IPS DF 6.9 (cell line): ENCODE measurements at regions not wholly inside any gene's neighbourhood (a gene's known extent, or its start where the extent isn't known, plus 50 kb on each side); places are given as distances from the start of the nearest gene placed in this dataset.

Experiments
- DNase-seq: peaks from one replicate; pipeline ENCODE4 v3.0.0-alpha.2; 2013; ENCODE audit warnings: low read depth, low spot score
- H3K27ac ChIP-seq: one replicate; pipeline ENCODE4 v1.5.1; 2013; ENCODE audit warnings: low read length, control low read depth
- H3K27me3 ChIP-seq: 2 replicates; pipeline ENCODE4 v1.6.1; 2013; ENCODE audit warnings: mild to moderate bottlenecking, low read length; ENCODE audit not compliant: control insufficient read depth, insufficient read depth
- H3K36me3 ChIP-seq: 2 replicates; pipeline ENCODE4 v1.6.1; 2013; ENCODE audit warnings: low read length; ENCODE audit not compliant: control insufficient read depth, insufficient read depth
- H3K4me1 ChIP-seq: 2 replicates; pipeline ENCODE4 v1.6.1; 2013; ENCODE audit warnings: low read length; ENCODE audit not compliant: control insufficient read depth, insufficient read depth
- H3K4me3 ChIP-seq: 2 replicates; pipeline ENCODE4 v1.5.1; 2013; ENCODE audit warnings: mild to moderate bottlenecking, low read length
- H3K9me3 ChIP-seq: 2 replicates; pipeline ENCODE4 v1.6.1; 2013; ENCODE audit warnings: low read length, inconsistent platforms; ENCODE audit not compliant: control insufficient read depth, insufficient read depth
- WGBS: extraction: QIAGEN DNeasy Blood & Tissue Kit; methylation state at CpG from one replicate; pipeline ENCODE4 v1.1.7; 2013; ENCODE audit warnings: mixed read lengths, missing lambda C conversion rate; ENCODE audit not compliant: insufficient read length, insufficient coverage; 5-methylcytosine and 5-hydroxymethylcytosine counted together

GRCh38 chr1:80211691-80212380 is 1205.3 kb upstream of the ADGRL4 start:
- no peak for DNase-seq
- Histone ChIP-seq H3K4me1 (no peaks in the 10 kb centered on the region), H3K27ac (no peak overlapping the region), H3K9me3 (no peaks in the 10 kb centered on the region), H3K27me3 (no peaks in the 10 kb centered on the region), H3K4me3 (no peak overlapping the region), H3K36me3 (no peaks in the 10 kb centered on the region)
- WGBS = no CpG with 5 or more reads among the region's 8 CpGs

- Histone ChIP-seq H3K36me3 (no peaks in the 10 kb centered on the region), H3K4me3 (no peak overlapping the region), H3K4me1 (no peaks in the 10 kb centered on the region), H3K9me3 (no peaks in the 10 kb centered on the region), H3K27me3 (no peaks in the 10 kb centered on the region), H3K27ac (no peak overlapping the region)
- no peak for DNase-seq
- WGBS = no CpG with 5 or more reads among the region's 4 CpGs
These were observed 1195.6 kb upstream of the ADGRL4 start for GRCh38 chr1:80202118-80202517.

GRCh38 chr1:80194221-80194620 is 1187.7 kb upstream of the ADGRL4 start:
- Histone ChIP-seq H3K36me3 (no peaks in the 10 kb centered on the region), H3K27me3 (no peaks in the 10 kb centered on the region), H3K4me1 (no peaks in the 10 kb centered on the region; the same call in 1 of the 2 replicates), H3K27ac (no peak overlapping the region), H3K4me3 (no peak overlapping the region), H3K9me3 (no peaks in the 10 kb centered on the region)
- no peak for DNase-seq
- no CpG with 5 or more reads among the region's 4 CpGs for WGBS

GRCh38 chr1:80181418-80181817 is 1174.9 kb upstream of the ADGRL4 start:
- Histone ChIP-seq H3K36me3 (no peaks in the 10 kb centered on the region), H3K9me3 (no peaks in the 10 kb centered on the region), H3K4me3 (no peak overlapping the region), H3K27me3 (no peaks in the 10 kb centered on the region), H3K4me1 (no peaks in the 10 kb centered on the region), H3K27ac (no peak overlapping the region)
- DNase-seq = no peak

- Histone ChIP-seq H3K4me1 (no peaks in the 10 kb centered on the region), H3K36me3 (no peaks in the 10 kb centered on the region), H3K4me3 (no peak overlapping the region), H3K27ac (no peak overlapping the region), H3K9me3 (no peaks in the 10 kb centered on the region), H3K27me3 (no peaks in the 10 kb centered on the region)
- no peak for DNase-seq
- WGBS = no CpG with 5 or more reads among the region's 4 CpGs
These were observed 1165.1 kb upstream of the ADGRL4 start for GRCh38 chr1:80171631-80172030.

GRCh38 chr1:80170811-80171485 is 1164.4 kb upstream of the ADGRL4 start:
- Histone ChIP-seq H3K4me3 (no peak overlapping the region), H3K27me3 (no peaks in the 10 kb centered on the region), H3K9me3 (no peaks in the 10 kb centered on the region), H3K36me3 (no peaks in the 10 kb centered on the region), H3K4me1 (no peaks in the 10 kb centered on the region), H3K27ac (no peak overlapping the region)
- no CpG with 5 or more reads among the region's 1 CpG for WGBS
- no peak for DNase-seq

- Histone ChIP-seq H3K27me3 (no peaks in the 10 kb centered on the region), H3K9me3 (no peaks in the 10 kb centered on the region), H3K4me1 (no peaks in the 10 kb centered on the region; the same call in 1 of the 2 replicates), H3K4me3 (no peak overlapping the region), H3K36me3 (no peaks in the 10 kb centered on the region; the same call in 1 of the 2 replicates), H3K27ac (no peak overlapping the region)
- DNase-seq = no peak
These were observed 1157.6 kb upstream of the ADGRL4 start for GRCh38 chr1:80164150-80164549.

GRCh38 chr1:80163686-80164085 is 1157.2 kb upstream of the ADGRL4 start:
- WGBS = no CpG with 5 or more reads among the region's 6 CpGs
- no peak overlapping the region for H3K4me3 ChIP-seq
- H3K36me3 ChIP-seq = no peaks in the 10 kb centered on the region; the same call in 1 of the 2 replicates
- H3K4me1 ChIP-seq = no peaks in the 10 kb centered on the region; the same call in 1 of the 2 replicates
- H3K27ac ChIP-seq = no peak overlapping the region
- H3K27me3 ChIP-seq = no peaks in the 10 kb centered on the region
- no peak for DNase-seq
- no peaks in the 10 kb centered on the region for H3K9me3 ChIP-seq

GRCh38 chr1:80158771-80159170 is 1152.2 kb upstream of the ADGRL4 start:
- Histone ChIP-seq H3K27ac (no peak overlapping the region), H3K4me1 (no peaks in the 10 kb centered on the region; the same call in 1 of the 2 replicates), H3K36me3 (no peaks in the 10 kb centered on the region; the same call in 1 of the 2 replicates), H3K27me3 (no peaks in the 10 kb centered on the region), H3K4me3 (no peak overlapping the region), H3K9me3 (no peaks in the 10 kb centered on the region)
- DNase-seq = no peak
- no CpG with 5 or more reads among the region's 2 CpGs for WGBS

- no CpG with 5 or more reads among the region's 4 CpGs for WGBS
- Histone ChIP-seq H3K27ac (no peak overlapping the region), H3K27me3 (no peaks in the 10 kb centered on the region), H3K36me3 (no peaks in the 10 kb centered on the region; the same call in 1 of the 2 replicates), H3K4me3 (no peak overlapping the region), H3K4me1 (no peaks in the 10 kb centered on the region), H3K9me3 (no peaks in the 10 kb centered on the region)
- no peak for DNase-seq
These were observed 1151.7 kb upstream of the ADGRL4 start for GRCh38 chr1:80158266-80158665.

- WGBS = no CpG with 5 or more reads among the region's 2 CpGs
- H3K36me3 ChIP-seq = no peaks in the 10 kb centered on the region
- no peak overlapping the region for H3K4me3 ChIP-seq
- no peaks in the 10 kb centered on the region for H3K4me1 ChIP-seq
- no peak for DNase-seq
- no peak overlapping the region for H3K27ac ChIP-seq
- H3K9me3 ChIP-seq = no peaks in the 10 kb centered on the region
- H3K27me3 ChIP-seq = no peaks in the 10 kb centered on the region
These were observed 1148.8 kb upstream of the ADGRL4 start for GRCh38 chr1:80155371-80155770.
